BLaER1 (cell line): ENCODE measurements at regions not wholly inside any gene's neighbourhood (a gene's known extent, or its start where the extent isn't known, plus 50 kb on each side); places are given as distances from the start of the nearest gene placed in this dataset.
"Not testable (repeated sequence)": the region's sequence is repeated elsewhere in the genome, so short reads cannot be mapped to it uniquely, and the experiment has no call there.

Experiments
- H3K27ac ChIP-seq: shearing (Covaris generic); formaldehyde crosslinking; 2 replicates; pipeline ENCODE4 v1.8.1; 2022
- H3K27me3 ChIP-seq: shearing (Covaris generic); formaldehyde crosslinking; 2 replicates; pipeline ENCODE4 v1.8.1; 2022
- H3K36me3 ChIP-seq: shearing (Covaris generic); formaldehyde crosslinking; 2 replicates; pipeline ENCODE4 v1.8.1; 2022
- H3K4me1 ChIP-seq: shearing (Covaris generic); formaldehyde crosslinking; 2 replicates; pipeline ENCODE4 v1.8.1; 2022
- H3K4me2 ChIP-seq: shearing (Covaris generic); formaldehyde crosslinking; 2 replicates; pipeline ENCODE4 v1.8.1; 2022
- H3K4me3 ChIP-seq: shearing (Covaris generic); formaldehyde crosslinking; 2 replicates; pipeline ENCODE4 v1.8.1; 2022
- H3K9ac ChIP-seq: shearing (Covaris generic); formaldehyde crosslinking; 2 replicates; pipeline ENCODE4 v1.8.1; 2022
- H3K9me3 ChIP-seq: shearing (Covaris generic); formaldehyde crosslinking; 2 replicates; pipeline ENCODE4 v1.8.1; 2022
- H4K20me1 ChIP-seq: shearing (Covaris generic); formaldehyde crosslinking; 2 replicates; pipeline ENCODE4 v1.8.1; 2022
- Cebpa-rat ChIP-seq: shearing (Covaris generic); IDR thresholded peaks from 2 replicates; pipeline ENCODE4 v1.8.1; 2022

DNA sequence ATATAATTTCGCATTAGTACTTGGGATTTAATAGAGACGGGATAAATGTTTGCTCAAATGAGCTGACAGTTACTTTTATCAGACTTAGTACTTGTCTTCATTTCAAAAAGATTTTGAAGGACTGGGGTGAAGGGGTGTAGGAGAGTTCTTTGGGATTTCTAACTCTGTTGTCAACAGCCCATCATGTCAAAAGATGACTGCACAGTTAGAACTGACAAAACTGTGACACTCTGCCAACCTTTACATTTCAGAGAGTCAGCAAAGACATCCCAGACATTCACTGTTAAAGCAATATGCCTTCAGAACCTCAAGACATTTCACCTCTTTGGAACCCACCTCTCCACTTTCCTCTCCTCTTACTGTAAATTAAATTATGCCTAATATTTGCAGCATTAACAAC, 285.4 kb upstream of the SPHKAP start:
- Histone ChIP-seq H3K9me3 (peaks cover 14% of the 10 kb centered on the region), H3K27me3 (no peaks in the 10 kb centered on the region), H4K20me1 (no peaks in the 10 kb centered on the region), H3K9ac (no peak overlapping the region), H3K4me1 (no peaks in the 10 kb centered on the region), H3K4me3 (no peak overlapping the region), H3K27ac (no peak overlapping the region), H3K4me2 (no peak overlapping the region), H3K36me3 (no peaks in the 10 kb centered on the region)
- TF ChIP-seq Cebpa-rat: no peak

DNA sequence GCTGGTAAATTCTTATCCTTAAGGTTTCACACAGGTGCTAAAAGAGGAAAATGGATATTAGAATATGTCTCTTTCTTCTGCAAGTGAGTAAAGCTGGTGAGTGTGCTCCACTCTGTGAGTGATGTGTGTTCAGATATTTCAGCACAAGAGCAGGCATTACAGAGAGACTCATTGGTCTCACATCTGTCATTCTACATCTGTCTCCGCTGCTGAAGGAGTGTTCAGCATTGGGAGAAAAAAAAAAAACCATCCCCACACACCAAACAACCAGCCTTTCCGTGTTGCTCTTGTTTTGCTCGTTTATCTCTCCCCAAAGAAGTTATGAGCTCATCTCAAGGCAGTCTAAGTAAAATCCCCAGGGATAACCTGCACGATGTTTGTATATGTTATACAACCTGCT, 283.9 kb upstream of the SPHKAP start:
- Histone ChIP-seq H3K4me1 (no peaks in the 10 kb centered on the region), H3K4me2 (no peak overlapping the region), H3K36me3 (no peaks in the 10 kb centered on the region), H3K9me3 (peaks cover 18% of the 10 kb centered on the region), H3K27me3 (no peaks in the 10 kb centered on the region), H3K9ac (no peak overlapping the region), H3K4me3 (no peak overlapping the region), H4K20me1 (no peaks in the 10 kb centered on the region), H3K27ac (no peak overlapping the region)
- TF ChIP-seq Cebpa-rat: no peak

DNA sequence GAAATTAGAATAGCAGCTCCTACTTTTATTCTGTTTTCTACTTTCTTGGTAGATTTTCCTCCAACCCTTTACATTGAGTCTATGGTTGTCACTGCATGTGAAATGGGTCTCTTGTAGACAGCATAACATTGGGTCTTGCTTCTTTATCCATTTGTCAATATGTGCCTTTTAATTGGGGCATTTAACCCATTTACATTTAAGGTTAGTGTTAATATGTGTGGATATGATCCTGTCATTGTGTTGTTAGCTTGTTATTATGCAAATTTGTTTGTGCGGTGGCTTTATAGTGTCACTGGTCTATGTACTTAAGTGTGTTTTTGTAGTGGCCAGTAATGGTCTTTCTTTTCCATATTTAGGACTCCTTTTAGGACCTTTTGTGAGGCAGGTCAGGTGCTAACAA, 276.9 kb upstream of the SPHKAP start:
- no peak overlapping the region for H3K4me2 ChIP-seq
- H3K9ac ChIP-seq: no peak overlapping the region
- H3K4me1 ChIP-seq: no peaks in the 10 kb centered on the region
- no peaks in the 10 kb centered on the region for H3K36me3 ChIP-seq
- TF ChIP-seq Cebpa-rat: no peak
- H3K9me3 ChIP-seq: peaks cover 39% of the 10 kb centered on the region
- no peak overlapping the region for H3K27ac ChIP-seq
- no peaks in the 10 kb centered on the region for H4K20me1 ChIP-seq
- H3K4me3 ChIP-seq: no peak overlapping the region
- no peaks in the 10 kb centered on the region for H3K27me3 ChIP-seq

DNA sequence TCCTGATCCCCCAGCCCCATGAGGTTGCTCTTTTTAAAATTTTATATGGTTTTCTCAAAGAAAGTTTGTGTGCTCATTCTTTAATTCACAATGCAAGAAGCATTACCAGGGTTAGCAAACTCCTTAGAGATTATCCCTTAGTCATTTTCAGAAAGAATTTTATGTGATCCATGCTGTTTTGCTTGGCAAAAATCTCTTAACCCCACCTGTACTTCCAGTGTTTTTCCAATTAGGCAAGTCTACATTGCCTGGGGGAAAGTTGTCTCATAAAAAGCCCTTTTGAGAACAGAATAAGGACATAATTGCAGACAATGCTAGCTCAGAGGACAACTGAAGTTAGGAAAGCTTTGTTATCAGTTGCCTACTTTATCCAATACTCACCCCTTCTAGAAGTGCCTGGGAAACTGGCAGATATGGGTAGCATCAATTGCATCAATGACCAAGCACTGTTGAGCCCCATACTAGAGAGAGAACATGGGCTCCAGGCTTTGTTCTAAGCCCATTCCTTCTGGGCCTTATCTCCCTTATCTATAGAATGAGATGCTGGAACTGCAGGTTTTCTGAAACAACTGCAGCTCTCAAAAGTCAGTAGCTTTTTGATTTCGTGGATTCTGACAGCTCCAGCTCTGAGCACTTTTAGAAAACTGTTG, 265.9 kb upstream of the SPHKAP start:
- no peaks in the 10 kb centered on the region for H3K27me3 ChIP-seq
- H3K4me3 ChIP-seq: no peak overlapping the region
- H3K4me1 ChIP-seq: no peaks in the 10 kb centered on the region
- H3K4me2 ChIP-seq: no peak overlapping the region
- H3K9me3 ChIP-seq: peaks cover 4% of the 10 kb centered on the region; the same call in 1 of the 2 replicates
- no peak for TF ChIP-seq Cebpa-rat
- no peak overlapping the region for H3K27ac ChIP-seq
- no peaks in the 10 kb centered on the region for H3K36me3 ChIP-seq
- H3K9ac ChIP-seq: no peak overlapping the region
- no peaks in the 10 kb centered on the region for H4K20me1 ChIP-seq

DNA sequence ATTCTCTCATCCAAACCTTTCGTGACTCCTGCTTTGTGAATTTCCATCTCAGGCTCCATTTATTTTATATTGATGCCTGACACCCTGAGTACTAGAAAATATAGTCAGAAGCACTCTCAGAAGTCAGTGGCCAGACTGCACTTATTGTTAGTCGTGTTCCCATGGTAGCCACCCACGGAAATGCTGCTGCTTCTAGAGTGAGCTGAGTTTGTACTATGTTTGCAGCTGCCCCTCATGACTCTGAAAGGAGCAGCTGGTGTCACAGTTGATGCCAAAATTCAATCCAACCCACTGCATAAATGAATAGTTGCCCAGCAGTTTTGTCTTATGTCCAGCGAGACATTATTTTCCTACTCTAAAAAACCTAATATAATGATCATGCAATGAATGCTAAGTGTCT, 265.2 kb upstream of the SPHKAP start:
- no peak overlapping the region for H3K4me2 ChIP-seq
- peaks cover 4% of the 10 kb centered on the region; the same call in 1 of the 2 replicates for H3K9me3 ChIP-seq
- no peaks in the 10 kb centered on the region for H3K4me1 ChIP-seq

DNA sequence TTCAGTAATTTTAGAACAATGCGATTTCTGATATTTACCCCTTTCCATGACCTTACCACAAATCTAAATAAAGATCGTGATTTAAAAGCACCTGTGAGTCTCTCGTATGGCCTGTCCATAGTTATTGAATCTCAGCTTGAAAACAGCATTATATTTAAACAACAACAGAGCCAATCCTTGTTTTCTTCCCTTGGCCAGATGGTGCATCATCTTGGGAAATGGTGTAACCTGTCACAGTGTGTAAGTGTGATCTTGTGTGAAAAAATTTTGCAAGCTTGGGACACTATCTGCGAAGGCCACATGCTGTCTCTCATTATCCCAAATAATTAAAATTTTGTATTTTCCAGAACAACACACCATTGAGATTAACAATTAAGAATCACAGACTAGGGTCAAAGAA, 262.7 kb upstream of the SPHKAP start:
- TF ChIP-seq Cebpa-rat: no peak

More for the DNA sequence above, 265.2 kb upstream of the SPHKAP start:
- Histone ChIP-seq H3K27ac (no peak overlapping the region), H3K36me3 (no peaks in the 10 kb centered on the region), H3K4me3 (no peak overlapping the region), H4K20me1 (no peaks in the 10 kb centered on the region), H3K9ac (no peak overlapping the region), H3K27me3 (no peaks in the 10 kb centered on the region)
- no peak for TF ChIP-seq Cebpa-rat

DNA sequence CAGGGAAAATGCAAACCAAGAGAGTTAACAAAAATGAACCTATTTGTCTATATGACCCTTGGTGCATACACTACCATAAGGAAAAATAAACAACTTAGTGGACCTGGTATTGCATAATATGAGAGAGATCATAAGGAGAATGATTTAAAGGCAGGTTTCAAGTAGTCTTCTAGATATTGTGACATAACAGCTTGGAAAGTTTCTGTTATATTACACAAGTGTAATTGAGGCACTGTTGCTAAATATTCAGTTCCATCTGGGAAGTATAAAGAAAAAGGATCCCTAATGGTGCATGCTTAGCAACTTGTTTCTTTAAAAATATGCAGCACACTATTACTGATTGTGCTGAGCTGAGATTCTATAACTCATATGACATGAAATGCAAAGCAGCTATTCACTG, 252.2 kb upstream of the SPHKAP start:
- no peak for TF ChIP-seq Cebpa-rat
- Histone ChIP-seq H3K27me3 (no peaks in the 10 kb centered on the region), H3K4me1 (no peaks in the 10 kb centered on the region)

More for the DNA sequence above, 262.7 kb upstream of the SPHKAP start:
- Histone ChIP-seq H3K9me3 (no peaks in the 10 kb centered on the region), H3K27ac (no peak overlapping the region), H3K4me1 (no peaks in the 10 kb centered on the region), H3K4me2 (no peak overlapping the region), H3K36me3 (no peaks in the 10 kb centered on the region), H3K4me3 (no peak overlapping the region), H3K27me3 (no peaks in the 10 kb centered on the region), H3K9ac (no peak overlapping the region), H4K20me1 (no peaks in the 10 kb centered on the region)

DNA sequence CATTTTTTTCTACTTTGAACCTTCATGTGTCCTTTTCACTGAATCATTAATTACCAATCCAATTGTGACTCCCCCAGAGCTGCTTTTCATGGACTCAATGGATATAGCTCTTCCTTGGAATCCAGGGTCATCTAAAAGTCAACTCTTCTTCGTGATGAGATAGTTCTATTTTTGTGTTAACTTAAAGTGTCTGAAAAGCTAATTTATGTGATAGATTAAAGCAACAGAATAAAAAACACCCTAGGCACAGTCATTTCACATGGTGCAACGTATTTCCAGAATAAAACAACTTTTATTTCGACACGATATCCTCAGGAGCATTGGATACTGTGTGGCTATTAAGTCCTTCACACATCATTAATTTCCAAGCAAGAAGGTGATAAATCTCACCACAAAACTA, 250.6 kb upstream of the SPHKAP start:
- no peak for TF ChIP-seq Cebpa-rat
- Histone ChIP-seq H3K27me3 (no peaks in the 10 kb centered on the region), H3K4me2 (no peak overlapping the region), H3K4me3 (no peak overlapping the region), H4K20me1 (no peaks in the 10 kb centered on the region), H3K4me1 (no peaks in the 10 kb centered on the region), H3K9me3 (peaks cover 7% of the 10 kb centered on the region; the same call in 1 of the 2 replicates), H3K36me3 (no peaks in the 10 kb centered on the region), H3K9ac (no peak overlapping the region), H3K27ac (no peak overlapping the region)

More for the DNA sequence above, 252.2 kb upstream of the SPHKAP start:
- Histone ChIP-seq H3K4me3 (no peak overlapping the region), H3K36me3 (no peaks in the 10 kb centered on the region), H3K9me3 (no peaks in the 10 kb centered on the region), H3K27ac (no peak overlapping the region), H4K20me1 (no peaks in the 10 kb centered on the region), H3K4me2 (no peak overlapping the region), H3K9ac (no peak overlapping the region)

DNA sequence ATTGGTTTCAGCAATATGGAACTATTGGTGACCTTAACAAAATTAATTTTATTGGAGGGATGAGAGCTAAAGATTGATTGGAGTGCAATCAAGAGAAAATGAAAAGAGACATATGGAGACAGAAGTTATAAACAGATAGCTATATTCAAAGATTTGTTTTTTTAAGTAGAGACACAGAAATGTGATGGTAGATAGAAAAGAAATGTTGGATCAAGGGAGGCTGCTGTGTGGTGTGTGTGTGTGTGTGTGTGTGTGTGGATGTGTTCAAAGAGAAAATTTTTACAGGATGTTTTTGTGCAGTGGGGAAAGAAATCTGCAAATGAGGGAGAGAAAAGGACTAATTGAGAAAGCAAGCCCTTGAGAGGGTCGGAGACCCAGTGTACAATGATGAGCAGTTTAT, 249.5 kb upstream of the SPHKAP start:
- H3K36me3 ChIP-seq: no peaks in the 10 kb centered on the region
- TF ChIP-seq Cebpa-rat: no peak
- H3K27ac ChIP-seq: no peak overlapping the region
- no peak overlapping the region for H3K4me3 ChIP-seq
- peaks cover 13% of the 10 kb centered on the region; the same call in 1 of the 2 replicates for H3K9me3 ChIP-seq
- H3K9ac ChIP-seq: no peak overlapping the region
- no peaks in the 10 kb centered on the region for H4K20me1 ChIP-seq
- H3K4me1 ChIP-seq: no peaks in the 10 kb centered on the region
- no peaks in the 10 kb centered on the region for H3K27me3 ChIP-seq
- no peak overlapping the region for H3K4me2 ChIP-seq

DNA sequence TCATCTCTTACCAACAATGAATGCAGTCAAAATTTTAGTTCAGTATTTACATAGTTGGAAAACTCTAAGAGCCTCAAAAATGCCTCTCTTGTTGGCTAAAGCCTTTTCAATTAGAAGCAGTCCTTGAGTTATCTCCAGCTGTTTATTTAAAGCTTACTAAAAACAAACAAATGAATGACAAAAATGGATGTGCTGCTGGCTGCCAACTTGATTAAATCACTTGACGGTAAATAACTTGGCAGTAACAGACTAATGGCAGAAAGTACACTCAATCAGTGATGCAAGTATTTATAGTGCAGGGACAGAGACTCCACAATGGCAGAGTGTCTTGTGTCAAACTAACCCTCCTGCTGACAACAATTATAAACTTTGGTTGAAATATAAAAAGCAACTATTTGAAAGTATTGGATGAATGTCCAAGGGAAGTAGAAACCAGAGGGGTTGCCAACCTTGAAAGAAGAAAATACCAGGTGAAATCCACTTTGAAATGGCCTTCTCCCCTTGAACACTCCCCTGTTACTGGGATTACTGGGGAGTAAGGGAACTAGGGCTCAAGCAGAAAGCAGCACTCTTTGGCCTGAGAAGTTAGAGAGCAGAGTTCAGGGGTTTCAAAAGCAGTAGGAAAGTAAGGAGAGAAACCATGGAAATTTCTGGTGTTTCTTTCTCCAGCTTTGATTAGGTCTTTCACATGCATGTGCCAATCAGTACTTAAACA, 245.2 kb upstream of the SPHKAP start:
- Histone ChIP-seq H3K9me3 (peaks cover 13% of the 10 kb centered on the region; the same call in 1 of the 2 replicates), H3K4me3 (no peak overlapping the region), H3K36me3 (no peaks in the 10 kb centered on the region), H3K4me2 (no peak overlapping the region), H3K9ac (no peak overlapping the region), H3K27me3 (no peaks in the 10 kb centered on the region), H3K4me1 (no peaks in the 10 kb centered on the region), H4K20me1 (no peaks in the 10 kb centered on the region), H3K27ac (no peak overlapping the region)
- no peak for TF ChIP-seq Cebpa-rat

DNA sequence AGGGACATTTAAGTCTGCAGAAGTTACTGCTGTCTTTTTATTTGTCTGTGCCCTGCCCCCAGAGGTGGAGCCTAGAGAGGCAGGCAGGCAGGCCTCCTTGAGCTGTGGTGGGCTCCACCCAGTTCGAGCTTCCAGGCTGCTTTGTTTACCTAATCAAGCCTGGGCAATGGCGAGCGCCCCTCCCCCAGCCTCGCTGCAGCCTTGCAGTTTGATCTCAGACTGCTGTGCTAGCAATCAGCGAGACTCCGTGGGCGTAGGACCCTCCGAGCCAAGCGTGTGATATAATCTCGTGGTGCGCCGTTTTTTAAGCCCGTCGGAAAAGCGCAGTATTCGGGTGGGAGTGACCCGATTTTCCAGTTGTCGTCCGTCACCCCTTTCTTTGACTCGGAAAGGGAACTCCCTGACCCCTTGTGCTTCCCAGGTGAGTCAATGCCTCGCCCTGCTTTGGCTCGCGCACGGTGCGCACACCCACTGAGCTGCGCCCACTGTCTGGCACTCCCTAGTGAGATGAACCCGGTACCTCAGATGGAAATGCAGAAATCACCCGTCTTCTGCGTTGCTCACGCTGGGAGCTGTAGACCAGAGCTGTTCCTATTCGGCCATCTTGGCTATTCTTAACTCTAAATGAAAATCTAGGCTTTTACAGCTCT, 244.0 kb upstream of the SPHKAP start:
- H4K20me1 ChIP-seq, H3K4me3 ChIP-seq, H3K27ac ChIP-seq, H3K4me1 ChIP-seq, H3K4me2 ChIP-seq, H3K36me3 ChIP-seq, H3K9ac ChIP-seq, H3K27me3 ChIP-seq: not testable (repeated sequence)
- H3K9me3 ChIP-seq: peaks cover 13% of the 10 kb centered on the region; the same call in 1 of the 2 replicates
